Ovary (tissue), 7 donors: ENCODE measurements at regions not wholly inside any gene's neighbourhood (a gene's known extent, or its start where the extent isn't known, plus 50 kb on each side); places are given as distances from the start of the nearest gene placed in this dataset.

ENCODE experiments used
- DNase-seq, 5 donors: peaks; one replicate each; pipeline ENCODE4 v3.0.0-alpha.2; 2019 to 2020
- H3K27ac ChIP-seq, 2 donors: fragments of 200-600 bp; one replicate each; pipeline versions ENCODE4 v1.5.1 to v1.8.0; 2019 to 2022
- H3K27me3 ChIP-seq: fragments of 200-600 bp; one replicate; pipeline ENCODE4 v1.8.0; 2022
- H3K36me3 ChIP-seq: fragments of 200-600 bp; sonication (generic); one replicate; pipeline ENCODE4 v1.5.1; 2019
- H3K4me1 ChIP-seq: one replicate; pipeline ENCODE4 v1.8.1; 2013; ENCODE audit warnings: mild to moderate bottlenecking, moderate library complexity; ENCODE audit not compliant: insufficient read depth
- H3K4me3 ChIP-seq: fragments of 200-600 bp; sonication (generic); one replicate; pipeline ENCODE4 v1.5.1; 2017
- H3K9me3 ChIP-seq, 2 donors: fragments of 200-600 bp in 1 of 2; sonication (generic) in 1 of 2; one replicate each; pipeline versions ENCODE4 v1.5.1 to v1.8.1; 2013 to 2019; ENCODE audit warnings: mild to moderate bottlenecking in 1 of 2, moderate library complexity in 1 of 2
- CTCF ChIP-seq, 3 donors: fragments of 450-650 bp in 2 of 3; fragments of 200-600 bp in 1 of 3; IDR thresholded peaks; one replicate each; pipeline versions ENCODE4 v1.5.1 to v1.8.0; 2016 to 2022; ENCODE audit warnings: antibody characterized with exemption in 3 of 3, mild to moderate bottlenecking in 1 of 3
- EP300 ChIP-seq: sonication (generic); formaldehyde crosslinking; IDR thresholded peaks from one replicate; pipeline ENCODE4 v1.6.1; 2017; ENCODE audit warnings: antibody characterized with exemption
- POLR2A ChIP-seq: fragments of 450-650 bp; IDR thresholded peaks from one replicate; pipeline ENCODE4 v1.6.1; 2017; ENCODE audit warnings: antibody characterized with exemption, mild to moderate bottlenecking, moderate library complexity
- WGBS, 3 donors: extraction: QIAGEN DNeasy Blood & Tissue Kit in 1 of 3; methylation state at CpG; one replicate each; pipeline versions ENCODE4 v1.1.5 to v1.1.7; 2013 to 2017; 5-methylcytosine and 5-hydroxymethylcytosine counted together
- intact Hi-C, 4 donors: fragments of 100-400 bp; cut with DNase I; formaldehyde crosslinking; loops; one replicate each; pipeline versions ENCODE4 v1.11.0 to v1.15.1; 2022 to 2023
- donor health status: DM: no; HTN: no; CAD: no; lungs with moderate emphysema.
- donor health status: DM: no; HTN: no; CAD: no.
- donor health status: Bipolar disorder and iron deficiency.
- donor health status: DM: no; HTN: no; CAD: no.
- donor health status: DM: yes; HTN: yes; CAD: no.

GRCh38 chr10:36801660-36802059 lies 323.7 kb upstream of the ANKRD30A start:
- no peak for DNase-seq
- no peaks in the 10 kb centered on the region for H3K9me3 ChIP-seq
- intact Hi-C loops: no loop called here
- WGBS, 3 donors: 62 to 63% (median 62%) methylated on average over 3 of the region's 3 CpGs
- H3K36me3 ChIP-seq: no peaks in the 10 kb centered on the region
- TF ChIP-seq POLR2A (no peak), CTCF (IDR thresholded peaks at IDR 0.05) (no peak), EP300 (no peak)
- H3K27ac ChIP-seq: no peak overlapping the region
- H3K4me1 ChIP-seq: peaks cover 4% of the 10 kb centered on the region
- H3K4me3 ChIP-seq: no peak overlapping the region
- no peaks in the 10 kb centered on the region for H3K27me3 ChIP-seq

GRCh38 chr10:36794981-36795380 lies 330.4 kb upstream of the ANKRD30A start:
- no peaks in the 10 kb centered on the region for H3K9me3 ChIP-seq
- no peaks in the 10 kb centered on the region for H3K27me3 ChIP-seq
- TF ChIP-seq EP300 (no peak), POLR2A (no peak), CTCF (IDR thresholded peaks at IDR 0.05) (no peak)
- intact Hi-C loops: no loop called here
- H3K27ac ChIP-seq: no peak overlapping the region
- no peaks in the 10 kb centered on the region for H3K4me1 ChIP-seq
- H3K36me3 ChIP-seq: no peaks in the 10 kb centered on the region
- no peak overlapping the region for H3K4me3 ChIP-seq
- DNase-seq: no peak
- WGBS, 3 donors: 71 to 86% (median 72%) methylated on average over 3 of the region's 3 CpGs

GRCh38 chr10:36789974-36790373 lies 335.4 kb upstream of the ANKRD30A start:
- no peaks in the 10 kb centered on the region for H3K4me1 ChIP-seq
- no peak for DNase-seq
- H3K27ac ChIP-seq: no peak overlapping the region
- TF ChIP-seq EP300 (no peak), CTCF (IDR thresholded peaks at IDR 0.05) (no peak), POLR2A (no peak)
- intact Hi-C loops: no loop called here
- no peak overlapping the region for H3K4me3 ChIP-seq
- H3K9me3 ChIP-seq: no peaks in the 10 kb centered on the region
- no peaks in the 10 kb centered on the region for H3K36me3 ChIP-seq
- H3K27me3 ChIP-seq: no peaks in the 10 kb centered on the region
- WGBS, 3 donors: 26 to 27% (median 26%) methylated on average over 4 of the region's 4 CpGs

GRCh38 chr10:36788152-36788551 lies 337.2 kb upstream of the ANKRD30A start:
- Histone ChIP-seq H3K27ac (no peak overlapping the region), H3K9me3 (no peaks in the 10 kb centered on the region), H3K27me3 (no peaks in the 10 kb centered on the region), H3K4me1 (no peaks in the 10 kb centered on the region), H3K4me3 (no peak overlapping the region), H3K36me3 (no peaks in the 10 kb centered on the region)
- intact Hi-C loops: no loop called here
- 81 to 89% (median 84%) methylated on average over 2 of the region's 2 CpGs for WGBS, 3 donors
- TF ChIP-seq POLR2A (no peak), CTCF (IDR thresholded peaks at IDR 0.05) (no peak), EP300 (no peak)
- no peak for DNase-seq

GRCh38 chr10:36783400-36783799 lies 342.0 kb upstream of the ANKRD30A start:
- Histone ChIP-seq H3K27me3 (no peaks in the 10 kb centered on the region), H3K4me1 (no peaks in the 10 kb centered on the region), H3K4me3 (no peak overlapping the region), H3K9me3 (no peaks in the 10 kb centered on the region), H3K36me3 (no peaks in the 10 kb centered on the region), H3K27ac (no peak overlapping the region)
- no peak for TF ChIP-seq POLR2A
- intact Hi-C loops: no loop called here
- WGBS, 3 donors: 78 to 82% (median 81%) methylated on average over 5 of the region's 5 CpGs
- no peak for DNase-seq
